HEK293T (cell line): ENCODE measurements at regions not wholly inside any gene's neighbourhood (a gene's known extent, or its start where the extent isn't known, plus 50 kb on each side); places are given as distances from the start of the nearest gene placed in this dataset.

Experiments used
- CTCF ChIA-PET: fragments of 350-600 bp; formaldehyde crosslinking; extraction: SDS; loops from one replicate; lab custom pipeline; 2021; ENCODE audit warnings: antibody characterized with exemption, inconsistent platforms; lab: Yijun Ruan, JAX
- POLR2A ChIA-PET: fragments of 350-600 bp; formaldehyde crosslinking; extraction: SDS; loops from one replicate; lab custom pipeline; 2020; ENCODE audit warnings: antibody characterized with exemption, inconsistent platforms; lab: Yijun Ruan, JAX
- DNase-seq: peaks from one replicate; pipeline ENCODE4 v3.0.0; 2012; ENCODE audit warnings: mixed read lengths; ENCODE audit errors: extremely low spot score
- ARNT ChIP-seq: fragments of 450-650 bp; IDR thresholded peaks from 2 replicates; pipeline ENCODE4 v1.6.1; 2017; ENCODE audit warnings: mild to moderate bottlenecking
- BHLHE40 ChIP-seq: fragments of 450-650 bp; IDR thresholded peaks from 2 replicates; pipeline ENCODE4 v1.6.1; 2016; ENCODE audit warnings: mild to moderate bottlenecking, moderate library complexity, borderline replicate concordance
- CTBP1 ChIP-seq: fragments of 450-650 bp; IDR thresholded peaks from 2 replicates; pipeline ENCODE4 v1.6.1; 2016; ENCODE audit warnings: borderline replicate concordance
- ELF4 ChIP-seq: fragments of 450-650 bp; IDR thresholded peaks from 2 replicates; pipeline ENCODE4 v1.6.1; 2017; ENCODE audit warnings: antibody characterized with exemption
- FOXA1 ChIP-seq: fragments of 450-650 bp; IDR thresholded peaks from 2 replicates; pipeline ENCODE4 v1.6.1; 2016; ENCODE audit warnings: mild to moderate bottlenecking
- FOXK2 ChIP-seq: fragments of 450-650 bp; IDR thresholded peaks from 2 replicates; pipeline ENCODE4 v1.6.1; 2016; ENCODE audit warnings: mild to moderate bottlenecking
- FOXM1 ChIP-seq: fragments of 450-650 bp; IDR thresholded peaks from 2 replicates; pipeline ENCODE4 v1.6.1; 2017; ENCODE audit warnings: mild to moderate bottlenecking, borderline replicate concordance
- HDGF ChIP-seq: fragments of 450-650 bp; IDR thresholded peaks from 2 replicates; pipeline ENCODE4 v1.6.1; 2017; ENCODE audit warnings: antibody characterized with exemption, borderline replicate concordance
- L3MBTL2 ChIP-seq: fragments of 450-650 bp; conservative IDR thresholded peaks from 2 replicates; pipeline ENCODE4 v1.6.1; 2016; ENCODE audit warnings: mild to moderate bottlenecking
- LEF1 ChIP-seq: fragments of 450-650 bp; IDR thresholded peaks from 2 replicates; pipeline ENCODE4 v1.6.1; 2017; ENCODE audit warnings: mild to moderate bottlenecking, borderline replicate concordance
- NFRKB ChIP-seq: fragments of 450-650 bp; IDR thresholded peaks from 2 replicates; pipeline ENCODE4 v1.6.1; 2016; ENCODE audit warnings: mild to moderate bottlenecking, moderate library complexity
- PKNOX1 ChIP-seq: fragments of 450-650 bp; IDR thresholded peaks from 2 replicates; pipeline ENCODE4 v1.6.1; 2016
- SP1 ChIP-seq: fragments of 450-650 bp; IDR thresholded peaks from 2 replicates; pipeline ENCODE4 v1.6.1; 2017
- SUZ12 ChIP-seq: fragments of 450-650 bp; IDR thresholded peaks from 2 replicates; pipeline ENCODE4 v1.6.1; 2016; ENCODE audit warnings: mild to moderate bottlenecking
- TARDBP ChIP-seq: fragments of 450-650 bp; IDR thresholded peaks from 2 replicates; pipeline ENCODE4 v1.6.1; 2016
- ZNF384 ChIP-seq: fragments of 450-650 bp; IDR thresholded peaks from 2 replicates; pipeline ENCODE4 v1.6.1; 2016

- DNase-seq: no peak
- ChIA-PET CTCF (no interaction called here), POLR2A (no interaction called here)
- no peak for TF ChIP-seq NFRKB
- no peak for TF ChIP-seq TARDBP
- no peak for TF ChIP-seq CTBP1
- no peak for TF ChIP-seq SP1
- TF ChIP-seq ARNT: no peak
- TF ChIP-seq HDGF: no peak
- no peak for TF ChIP-seq ELF4
- TF ChIP-seq BHLHE40: no peak
- TF ChIP-seq L3MBTL2: no peak
- TF ChIP-seq ZNF384: no peak
- TF ChIP-seq SUZ12: no peak
- TF ChIP-seq FOXA1: no peak
- TF ChIP-seq FOXK2: no peak
- TF ChIP-seq FOXM1: no peak
- TF ChIP-seq PKNOX1: no peak
- no peak for TF ChIP-seq LEF1
These were observed 78.2 kb upstream of the ASCC3 start for GRCh38 chr6:100959280-100959679.

DNA sequence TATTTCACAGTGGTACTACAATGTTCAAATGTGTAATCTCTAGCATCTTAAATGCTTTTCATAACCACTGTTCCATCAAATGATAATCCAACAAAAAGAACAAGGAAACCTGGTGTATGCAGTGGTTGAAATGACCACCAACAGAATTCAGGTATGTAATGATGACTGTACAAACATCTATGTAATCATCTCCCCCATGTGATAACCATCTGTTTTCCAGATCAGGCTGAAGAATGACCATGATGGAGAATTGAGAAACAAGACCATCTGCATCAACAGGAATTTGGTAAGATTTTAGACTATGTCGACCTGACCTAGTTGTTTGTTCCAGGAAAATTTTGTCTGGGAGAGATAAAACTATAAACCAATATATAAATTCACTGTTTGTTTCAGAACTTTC, 81.3 kb upstream of the ASCC3 start:
- no peak for TF ChIP-seq FOXK2
- no peak for TF ChIP-seq ELF4
- no peak for TF ChIP-seq ZNF384
- no peak for TF ChIP-seq LEF1
- no peak for TF ChIP-seq BHLHE40
- TF ChIP-seq FOXA1: no peak
- TF ChIP-seq SP1: no peak
- TF ChIP-seq CTBP1: no peak
- no peak for TF ChIP-seq PKNOX1
- no peak for TF ChIP-seq L3MBTL2
- TF ChIP-seq HDGF: no peak
- TF ChIP-seq ARNT: no peak
- no peak for TF ChIP-seq TARDBP
- no peak for TF ChIP-seq SUZ12
- TF ChIP-seq NFRKB: no peak
- TF ChIP-seq FOXM1: no peak
- ChIA-PET POLR2A (no interaction called here), CTCF (no interaction called here)
- no peak for DNase-seq

DNA sequence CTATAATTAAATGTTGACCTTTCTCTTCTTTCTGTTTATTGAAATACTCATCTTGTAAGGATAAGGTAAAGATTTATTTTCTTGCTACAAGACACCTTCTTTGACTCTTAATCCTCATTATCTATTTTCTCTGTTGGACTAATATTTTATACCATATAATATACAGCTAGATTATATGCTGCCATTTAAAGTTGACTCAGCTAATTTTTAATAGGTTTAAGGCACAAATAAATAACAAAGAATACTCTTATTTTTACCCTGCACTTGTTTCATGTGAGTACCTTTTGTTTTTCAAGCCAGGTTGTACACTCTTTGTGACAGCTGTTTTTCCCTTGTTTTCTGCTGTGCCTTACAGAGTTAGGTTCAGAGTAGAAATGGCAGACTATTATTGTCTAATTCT, 83.9 kb upstream of the ASCC3 start:
- DNase-seq: no peak
- POLR2A ChIA-PET: no interaction called here
- CTCF ChIA-PET: no interaction called here

DNA sequence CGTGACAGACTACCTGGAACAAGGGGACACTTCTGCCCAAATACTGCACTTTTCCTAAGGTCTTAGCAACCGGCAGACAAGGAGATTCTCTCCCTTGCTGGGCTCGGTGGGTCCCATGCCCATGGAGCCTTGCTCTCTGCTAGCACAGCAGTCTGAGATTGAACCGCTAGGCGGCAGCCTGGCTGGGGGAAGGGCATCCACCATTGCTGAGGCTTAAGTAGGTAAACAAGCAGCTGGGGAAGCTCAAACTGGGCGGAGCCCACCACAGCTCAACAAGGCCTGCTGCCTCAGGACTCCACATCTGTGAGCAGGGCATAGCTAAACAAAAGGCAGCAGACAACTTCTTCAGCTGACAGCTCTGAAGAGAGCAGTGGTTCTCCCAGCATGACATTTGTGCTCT, 87.8 kb upstream of the ASCC3 start:
- no peak for TF ChIP-seq FOXM1
- TF ChIP-seq LEF1: no peak
- no peak for TF ChIP-seq ARNT
- TF ChIP-seq BHLHE40: no peak
- TF ChIP-seq L3MBTL2: no peak
- TF ChIP-seq FOXK2: no peak
- TF ChIP-seq SUZ12: no peak
- no peak for TF ChIP-seq FOXA1
- no peak for TF ChIP-seq ELF4
- TF ChIP-seq TARDBP: no peak
- no peak for TF ChIP-seq NFRKB
- TF ChIP-seq HDGF: no peak
- no peak for DNase-seq
- ChIA-PET CTCF (no interaction called here), POLR2A (no interaction called here)

More for the DNA sequence above, 83.9 kb upstream of the ASCC3 start:
- no peak for TF ChIP-seq FOXA1
- no peak for TF ChIP-seq BHLHE40
- no peak for TF ChIP-seq ELF4
- TF ChIP-seq FOXK2: no peak
- no peak for TF ChIP-seq HDGF
- no peak for TF ChIP-seq NFRKB
- TF ChIP-seq SP1: no peak
- TF ChIP-seq SUZ12: no peak
- TF ChIP-seq ARNT: no peak
- no peak for TF ChIP-seq L3MBTL2
- TF ChIP-seq CTBP1: no peak
- TF ChIP-seq ZNF384: no peak
- TF ChIP-seq FOXM1: no peak
- no peak for TF ChIP-seq TARDBP
- TF ChIP-seq PKNOX1: no peak
- no peak for TF ChIP-seq LEF1

GRCh38 chr6:100979267-100979666, 98.1 kb upstream of the ASCC3 start:
- POLR2A ChIA-PET: no interaction called here
- CTCF ChIA-PET: no interaction called here
- TF ChIP-seq FOXM1: no peak
- TF ChIP-seq HDGF: no peak
- TF ChIP-seq LEF1: no peak
- TF ChIP-seq BHLHE40: no peak
- no peak for TF ChIP-seq ELF4
- no peak for TF ChIP-seq PKNOX1
- no peak for DNase-seq

DNA sequence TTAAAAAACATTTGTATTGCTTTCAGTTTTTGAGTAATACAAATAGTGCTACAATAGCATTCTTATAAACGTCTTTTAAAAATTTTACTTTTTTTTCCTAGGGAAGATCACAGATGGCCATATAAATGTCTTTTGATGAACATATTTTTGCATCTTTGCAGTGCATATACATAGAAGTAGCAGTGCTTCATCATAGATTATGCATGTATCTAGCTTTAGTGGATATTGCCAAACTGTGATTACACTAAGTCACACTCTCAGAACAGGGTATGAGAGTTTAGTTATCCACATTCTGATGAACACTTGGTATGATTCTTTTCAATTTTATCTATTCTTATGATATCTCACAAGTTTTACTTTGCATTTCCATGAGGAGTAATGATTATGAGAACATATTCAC, 99.8 kb upstream of the ASCC3 start:
- CTCF ChIA-PET: interaction anchor here (0.6 to 0.9 kb wide), 4 partner anchors 20 to 466 kb away, joined by 3 to 4 read pairs (median 3); no protein-coding TSS in a partner anchor
- POLR2A ChIA-PET: no interaction called here

More for the DNA sequence above, 99.8 kb upstream of the ASCC3 start:
- TF ChIP-seq L3MBTL2: no peak
- TF ChIP-seq FOXK2: no peak
- no peak for TF ChIP-seq BHLHE40
- no peak for TF ChIP-seq TARDBP
- TF ChIP-seq LEF1: no peak
- TF ChIP-seq HDGF: no peak
- TF ChIP-seq FOXM1: no peak
- TF ChIP-seq CTBP1: no peak
- TF ChIP-seq FOXA1: no peak
- no peak for TF ChIP-seq ELF4
- no peak for TF ChIP-seq PKNOX1
- no peak for TF ChIP-seq SUZ12
- no peak for TF ChIP-seq ZNF384
- TF ChIP-seq NFRKB: no peak
- no peak for TF ChIP-seq ARNT
- no peak for TF ChIP-seq SP1
- no peak for DNase-seq
